ENCODE measurements at regions not wholly inside any gene's neighbourhood (a gene's known extent, or its start where the extent isn't known, plus 50 kb on each side); places are given as distances from the start of the nearest gene placed in this dataset.

- TF ChIP-seq POLR2A (IDR thresholded peaks at IDR 0.05; ENCODE audit: low read length) = no peak
- TF ChIP-seq GATA1 (IDR thresholded peaks at IDR 0.05; ENCODE audit: low read depth, low read length) = no peak
Measured at GRCh38 chr14:26765301-26765700, 167.5 kb upstream of the NOVA1 start.
